GDM1 (cell line): ENCODE measurements at regions not wholly inside any gene's neighbourhood (a gene's known extent, or its start where the extent isn't known, plus 50 kb on each side); places are given as distances from the start of the nearest gene placed in this dataset.

Experiments
- DNase-seq: peaks from one replicate; lab custom pipeline; 2025; lab: John Stamatoyannopoulos, UW

DNA sequence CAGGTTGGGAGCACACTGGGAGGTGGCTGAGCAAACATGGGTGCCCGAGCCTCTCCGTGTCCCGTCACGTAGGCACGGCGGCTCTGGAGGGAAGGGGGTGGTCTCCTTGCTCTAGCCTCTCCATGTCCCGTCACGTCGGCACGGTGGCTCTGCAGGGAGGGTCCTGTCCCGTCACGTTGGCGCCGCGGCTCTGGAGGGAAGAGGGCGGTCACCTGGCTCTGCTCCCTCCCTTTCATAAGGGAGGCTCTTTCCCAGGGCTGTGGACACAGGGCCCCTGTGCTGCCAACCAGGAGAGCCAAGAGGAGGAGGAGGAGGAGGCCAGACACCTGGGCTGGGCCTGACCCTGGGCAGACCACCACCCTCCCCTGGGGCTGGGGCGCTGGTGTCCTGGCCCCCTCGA lies 1173.7 kb downstream of the BRD1 start:
- no peak for DNase-seq

DNA sequence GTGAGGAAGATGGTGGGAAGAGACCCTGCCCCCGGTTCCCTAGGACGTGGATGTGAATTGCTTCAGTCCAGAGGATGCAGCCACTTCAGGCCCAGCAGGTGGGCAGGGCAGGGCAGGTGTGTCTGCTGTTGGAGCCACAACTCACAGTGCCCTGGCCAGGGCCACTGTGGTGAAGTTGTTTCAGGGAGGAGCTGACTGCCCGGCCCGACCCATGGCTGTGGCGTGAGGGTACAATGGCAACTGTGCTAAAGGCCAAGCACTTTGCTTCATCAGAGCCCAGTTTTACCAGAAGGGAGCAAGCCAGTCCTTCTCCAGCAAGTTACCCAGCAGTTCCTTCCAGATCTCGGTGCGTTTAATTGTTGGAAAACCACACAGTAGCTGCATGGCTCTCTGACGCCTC lies 1174.4 kb downstream of the BRD1 start:
- no peak for DNase-seq

DNA sequence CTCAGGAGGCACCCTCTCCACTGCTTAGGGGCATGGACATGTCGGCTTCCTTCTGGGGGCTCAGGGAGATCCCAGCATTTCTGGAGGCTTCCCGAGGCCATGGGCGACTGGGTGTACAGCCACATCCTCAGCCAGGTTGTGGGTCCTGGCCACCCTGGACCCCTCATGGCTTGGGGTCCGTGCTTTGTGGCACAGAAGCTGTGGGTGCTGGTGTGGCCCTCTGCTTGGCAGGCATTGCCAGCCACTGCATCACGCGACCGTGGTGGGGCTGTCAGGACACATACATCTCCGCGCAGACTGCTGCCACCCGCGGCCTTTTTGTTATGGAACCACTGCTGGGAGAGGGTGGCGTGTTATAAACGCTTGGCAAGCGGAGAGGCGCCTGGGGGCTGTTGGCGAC lies 1174.9 kb downstream of the BRD1 start:
- DNase-seq = no peak

DNA sequence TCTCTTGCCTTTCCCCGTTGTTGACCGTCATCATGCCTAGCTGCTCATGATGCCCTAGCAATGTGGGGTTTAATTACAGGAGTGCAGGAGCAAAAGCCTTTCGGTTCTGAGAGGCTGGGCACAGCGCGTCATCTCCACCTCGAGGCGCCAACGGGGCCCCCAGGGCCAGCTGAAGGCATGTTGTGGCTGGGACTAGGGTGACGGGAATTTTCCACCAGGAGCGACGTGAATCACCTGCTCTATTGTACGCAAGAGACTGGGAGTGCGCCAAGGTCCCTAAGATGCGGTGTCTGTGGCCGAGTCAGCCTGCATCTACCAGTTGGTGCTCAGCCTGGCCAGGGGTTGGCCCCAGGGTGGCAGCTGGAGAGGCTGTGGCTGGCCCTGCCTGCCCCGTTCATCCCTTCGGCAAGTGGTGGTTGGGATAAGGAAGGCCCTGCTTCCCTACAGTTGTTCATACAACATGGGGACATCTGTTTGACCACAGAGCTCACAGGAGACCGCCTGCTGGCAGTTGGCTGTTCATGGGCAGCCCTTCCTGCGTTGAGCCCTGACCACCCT lies 1175.6 kb downstream of the BRD1 start:
- DNase-seq = no peak

DNA sequence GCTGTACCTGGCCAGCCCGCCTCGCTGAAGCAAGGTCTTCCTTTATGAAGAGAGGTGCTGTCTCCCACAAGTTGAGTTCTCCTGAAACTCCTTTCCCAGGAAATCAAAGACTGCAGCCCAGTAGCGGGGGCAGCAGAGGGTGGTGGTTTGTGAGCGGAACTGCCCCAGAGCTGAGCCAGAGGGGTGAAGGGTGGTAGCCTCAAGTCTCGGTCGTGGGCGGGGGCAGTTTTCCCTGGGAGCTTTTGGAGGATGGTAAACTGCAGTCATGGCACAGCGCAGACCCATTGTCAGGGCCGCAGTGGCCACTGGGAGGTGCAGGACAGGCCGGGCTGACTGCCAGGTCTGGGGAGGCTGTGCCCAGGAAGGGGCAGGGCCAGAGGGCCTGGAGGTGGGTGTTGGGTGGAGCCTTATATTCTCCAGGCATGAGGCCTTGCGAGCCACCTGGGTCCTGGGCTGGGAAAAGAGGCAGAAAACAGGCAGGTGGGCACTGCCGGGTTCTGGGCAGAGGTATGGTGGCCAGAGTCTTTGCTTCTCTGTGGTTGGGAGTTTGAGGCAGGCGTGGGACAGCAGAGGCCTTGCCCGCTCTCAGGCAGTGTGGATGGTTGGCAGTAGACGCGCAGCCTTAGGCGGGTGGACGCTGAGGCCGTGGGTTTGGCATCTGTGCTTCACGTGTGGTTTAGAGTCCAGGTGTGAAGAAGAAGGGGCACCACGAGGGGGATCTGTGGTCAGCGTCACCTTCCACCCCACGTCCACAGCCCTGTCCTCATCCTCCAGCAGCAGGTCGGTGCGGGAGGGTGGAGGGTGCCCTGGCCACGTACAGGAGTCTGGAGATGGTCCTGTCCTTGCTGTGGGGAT lies 1176.4 kb downstream of the BRD1 start:
- no peak for DNase-seq

DNA sequence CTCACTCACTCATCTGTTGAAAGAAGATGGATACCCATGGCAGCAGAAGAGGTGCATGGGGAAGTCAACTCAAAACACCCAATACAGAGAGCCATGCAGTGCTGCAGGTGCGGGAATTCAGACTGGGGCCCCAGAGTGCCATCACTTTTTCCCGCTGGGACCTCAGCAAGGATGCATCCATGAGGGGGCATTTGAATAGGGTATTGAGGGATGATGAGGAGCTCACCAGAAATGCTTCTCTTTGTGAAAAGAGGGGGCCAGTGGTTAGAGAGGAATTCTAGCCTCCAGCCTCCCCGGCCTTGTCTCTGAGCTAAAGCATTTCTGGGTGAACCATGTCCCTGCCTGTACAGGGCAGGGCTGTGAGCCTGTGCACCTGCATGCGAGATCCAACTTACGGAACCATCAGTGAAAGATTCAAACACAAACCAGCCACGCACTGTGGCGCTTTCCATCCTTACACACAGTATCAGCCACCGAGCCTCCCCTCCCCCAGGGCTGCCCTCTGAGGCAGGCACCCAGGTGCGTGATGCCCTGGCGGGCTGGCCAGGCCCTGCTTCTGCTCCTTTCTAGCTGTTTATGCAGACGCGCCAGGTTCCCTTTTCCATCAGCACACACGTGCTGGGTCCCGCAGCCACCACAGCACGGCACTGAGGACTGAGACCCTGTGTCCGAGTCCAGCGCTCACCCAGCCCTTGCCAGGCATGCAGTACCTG lies 1177.2 kb downstream of the BRD1 start:
- no peak for DNase-seq

DNA sequence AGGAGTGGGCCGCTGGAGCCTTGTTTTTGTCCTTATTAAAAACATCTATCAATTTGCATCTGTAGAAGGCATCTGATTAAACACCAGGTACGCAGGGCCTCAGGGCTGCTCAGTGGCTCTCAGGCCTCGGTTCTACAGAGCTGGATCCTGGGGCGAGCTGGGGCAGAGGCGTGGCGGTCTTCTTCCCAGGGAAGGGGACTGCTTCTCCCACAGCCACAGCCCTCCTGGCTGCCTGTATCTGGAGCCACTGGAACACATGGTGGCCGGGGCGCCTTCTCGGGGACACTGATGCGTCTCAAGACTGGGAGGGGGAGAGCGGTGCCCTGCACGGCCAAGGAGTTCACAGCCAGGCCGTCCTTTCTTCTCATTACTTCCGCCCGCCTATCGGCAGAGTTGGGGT lies 1178.2 kb downstream of the BRD1 start:
- no peak for DNase-seq

DNA sequence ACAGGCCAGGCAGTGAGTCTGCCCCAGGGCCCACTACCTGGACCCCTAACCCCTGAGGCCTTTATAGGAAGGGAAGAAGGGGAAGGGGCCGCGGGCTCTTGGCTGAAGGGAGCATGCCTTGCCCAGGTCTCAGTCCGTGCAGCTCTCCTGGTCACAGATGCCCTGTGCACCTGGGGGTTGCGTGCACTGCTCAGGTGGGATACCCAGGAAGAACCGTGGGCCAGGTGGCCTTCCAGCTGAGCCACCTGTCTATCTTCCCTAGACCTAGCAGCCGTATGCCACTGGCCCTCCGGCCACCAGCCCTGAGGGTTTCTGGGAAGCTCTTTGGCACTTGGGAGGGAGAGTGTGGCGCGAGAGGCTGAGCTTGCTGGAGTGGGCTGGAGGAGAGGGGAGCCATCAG lies 1178.6 kb downstream of the BRD1 start:
- DNase-seq = no peak

DNA sequence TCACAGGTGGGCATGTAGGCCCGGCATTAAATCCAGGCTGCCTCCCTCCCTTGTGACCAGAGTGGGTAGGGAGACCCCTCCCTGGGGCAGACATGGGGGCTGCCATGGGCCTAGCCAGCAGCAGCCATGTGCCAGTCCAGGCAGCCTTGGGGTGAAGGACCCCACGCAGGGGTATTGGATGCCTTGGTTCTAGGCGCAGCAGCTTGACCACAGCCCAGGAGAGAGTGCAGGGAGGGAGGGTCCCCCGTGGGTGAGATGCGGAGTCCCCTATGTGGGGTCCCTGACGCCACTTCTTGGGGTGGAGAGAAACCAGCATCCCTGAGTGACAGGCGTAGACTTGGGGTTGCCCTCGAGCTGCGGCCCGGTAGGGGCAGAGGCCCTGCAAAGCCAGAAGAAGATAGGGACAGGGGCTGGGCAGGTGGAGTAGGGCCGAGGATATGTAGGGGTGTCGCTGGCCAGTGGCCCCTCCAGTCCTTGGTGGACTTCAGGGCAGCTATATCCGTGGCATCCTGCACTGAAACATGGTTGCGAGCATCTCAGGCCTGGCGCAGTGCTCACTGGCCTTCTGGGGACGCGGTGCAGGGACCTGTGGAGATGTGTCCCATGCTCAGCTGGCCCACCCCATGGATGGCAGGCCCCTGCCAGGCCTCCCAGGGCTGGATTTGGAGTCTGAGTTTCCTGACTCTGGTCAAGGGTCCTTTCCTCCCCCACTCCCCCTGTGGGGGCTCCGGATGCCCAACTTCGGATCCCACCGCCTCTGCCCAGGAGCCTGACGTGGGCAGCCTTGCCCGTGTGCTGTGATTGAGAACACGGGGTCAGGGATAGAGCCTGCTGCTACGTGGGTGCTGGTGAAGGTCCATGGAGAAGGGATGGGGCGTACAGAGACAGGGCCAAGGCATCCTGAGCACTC lies 1179.8 kb downstream of the BRD1 start:
- no peak for DNase-seq

DNA sequence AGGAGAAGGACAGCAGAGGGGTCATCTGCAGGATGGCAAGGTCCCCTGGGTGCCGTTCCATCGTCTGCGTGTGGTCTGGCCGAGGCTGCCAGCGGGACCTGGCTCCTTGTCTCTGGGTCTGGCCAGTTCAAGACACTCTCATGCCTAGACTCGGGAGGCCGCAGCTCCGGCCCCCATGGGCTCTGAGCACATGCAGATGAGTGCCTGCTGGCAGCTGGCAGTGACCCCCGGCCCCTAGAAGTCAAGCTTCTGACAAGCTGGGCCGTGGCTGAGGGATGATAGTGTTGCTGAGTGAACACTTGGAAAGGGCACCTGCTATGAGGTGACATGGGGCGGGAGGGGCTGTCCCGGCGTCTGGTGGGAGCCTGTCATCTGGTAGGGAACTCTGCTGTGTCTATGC lies 1180.6 kb downstream of the BRD1 start:
- DNase-seq = no peak

DNA sequence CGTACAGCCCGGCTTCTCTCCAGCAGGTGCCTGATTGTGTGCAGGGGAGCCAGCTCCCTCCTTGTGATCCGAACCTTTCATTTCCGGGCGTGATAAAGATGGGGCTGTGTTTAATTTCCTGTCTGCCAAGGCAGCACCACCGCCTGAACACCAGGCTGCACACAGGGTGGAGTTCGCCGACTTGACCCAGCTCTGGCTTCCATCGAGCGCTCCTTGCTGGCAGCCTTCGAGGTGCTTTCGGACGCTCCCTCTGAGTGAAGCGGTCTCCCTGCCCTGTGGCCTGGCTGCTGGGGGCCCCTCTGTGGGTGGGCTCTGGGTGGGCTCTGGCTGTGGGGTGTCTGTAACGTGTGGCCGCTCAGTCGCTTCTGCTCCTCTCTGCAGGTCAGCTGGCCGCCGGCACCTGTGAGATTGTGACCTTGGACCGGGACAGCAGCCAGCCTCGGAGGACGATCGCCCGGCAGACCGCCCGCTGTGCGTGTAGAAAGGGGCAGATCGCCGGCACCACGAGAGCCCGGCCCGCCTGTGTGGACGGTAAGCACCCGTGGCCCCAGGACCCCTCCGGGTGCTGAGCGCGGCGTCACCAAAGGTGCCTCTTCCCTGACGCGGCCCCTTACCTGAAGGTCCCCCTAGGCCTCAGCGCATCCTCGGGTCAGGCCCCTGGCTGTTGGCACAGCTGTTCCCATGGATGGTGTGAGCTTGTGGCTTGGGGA lies 1181.3 kb downstream of the BRD1 start:
- DNase-seq = no peak

DNA sequence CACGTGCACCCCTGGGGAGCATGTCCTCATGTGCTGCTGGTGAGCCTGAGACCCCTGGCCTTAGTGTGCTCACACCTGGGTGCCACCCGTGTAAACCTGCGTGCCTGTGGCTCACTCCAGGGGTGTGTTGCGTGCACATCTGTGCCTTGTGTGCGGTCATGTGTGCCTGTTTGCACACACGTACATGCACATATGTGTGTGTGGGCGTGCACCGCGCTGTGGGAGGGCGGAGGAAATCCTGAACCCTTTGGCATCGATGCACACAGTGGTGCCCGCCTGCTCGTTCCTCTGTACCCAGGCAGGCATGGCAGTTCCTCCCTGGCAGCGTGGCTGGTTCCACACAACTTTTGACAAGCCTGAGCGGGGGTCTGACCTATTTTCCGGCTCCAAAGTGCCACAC lies 1181.9 kb downstream of the BRD1 start:
- no peak for DNase-seq

DNA sequence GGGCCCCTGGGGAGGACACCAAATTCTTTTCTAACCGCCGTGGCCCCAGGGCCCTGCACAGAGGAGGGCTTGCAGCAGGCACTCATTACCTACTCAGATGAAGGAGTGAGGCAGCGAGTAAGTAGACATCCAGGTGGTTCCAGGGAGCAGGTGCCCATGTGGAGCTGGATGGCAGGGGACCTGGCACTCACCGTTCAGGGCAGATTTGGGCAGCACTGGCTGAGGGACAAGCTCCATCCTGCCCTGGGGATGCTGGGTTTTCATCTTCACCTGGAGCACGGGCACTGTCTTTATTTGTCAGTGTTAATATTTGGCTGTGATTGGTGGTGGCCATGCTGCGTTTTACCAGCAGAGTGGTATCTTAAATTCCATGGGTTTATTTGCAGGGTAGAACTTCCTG lies 1182.7 kb downstream of the BRD1 start:
- no peak for DNase-seq

DNA sequence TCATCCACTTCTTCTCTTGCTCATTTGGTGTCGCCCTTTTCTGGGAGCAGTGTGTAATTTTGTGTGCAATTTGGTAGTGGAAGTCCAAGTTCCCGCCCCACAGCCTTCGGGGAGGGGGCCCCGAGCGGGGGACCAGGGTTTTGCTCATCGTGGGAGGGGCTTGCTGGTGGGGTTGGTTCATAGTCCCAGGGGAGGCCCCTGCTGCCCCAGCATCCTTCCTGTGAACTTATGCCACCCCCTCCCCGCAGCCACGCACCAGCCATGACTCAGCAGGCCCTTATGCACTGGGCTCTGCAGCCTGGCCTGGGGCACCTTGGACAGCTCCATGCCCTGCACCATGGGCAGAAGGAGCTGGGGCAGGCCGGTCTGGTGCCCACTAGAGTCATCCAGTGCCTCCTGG lies 1183.6 kb downstream of the BRD1 start:
- no peak for DNase-seq

DNA sequence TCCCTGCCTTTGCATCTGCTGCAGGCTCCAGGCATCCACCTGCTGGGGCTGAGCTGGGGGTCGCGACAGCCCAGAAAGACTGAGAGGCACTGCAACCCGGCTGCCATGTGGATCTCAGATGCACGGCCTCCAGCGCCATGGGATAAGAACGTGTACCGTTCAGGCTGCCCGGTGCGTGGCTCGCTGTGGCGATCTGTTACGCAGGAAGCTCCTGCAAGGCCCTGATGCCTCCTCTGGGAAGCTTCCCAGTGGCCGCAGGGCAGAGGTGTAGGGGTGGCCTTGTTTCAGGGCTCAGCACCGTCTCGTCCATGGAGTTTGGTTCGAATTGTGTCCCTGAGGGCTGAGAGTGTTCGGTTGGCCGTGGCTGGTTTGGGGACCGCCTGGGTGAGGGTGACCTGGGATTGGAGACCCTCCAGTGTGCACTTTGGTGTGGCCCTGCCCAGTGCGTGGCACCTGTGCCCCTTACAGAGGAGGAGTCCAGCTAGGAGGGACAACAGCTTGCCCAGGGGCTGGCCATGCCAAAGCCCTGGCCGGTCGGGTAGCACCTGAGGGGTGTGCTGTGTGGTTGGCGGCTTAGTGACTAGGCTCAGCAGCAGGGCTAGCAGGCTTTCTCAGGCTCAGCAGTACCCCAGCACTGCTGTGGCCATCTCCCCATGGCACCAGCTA lies 1184.5 kb downstream of the BRD1 start:
- DNase-seq = no peak

DNA sequence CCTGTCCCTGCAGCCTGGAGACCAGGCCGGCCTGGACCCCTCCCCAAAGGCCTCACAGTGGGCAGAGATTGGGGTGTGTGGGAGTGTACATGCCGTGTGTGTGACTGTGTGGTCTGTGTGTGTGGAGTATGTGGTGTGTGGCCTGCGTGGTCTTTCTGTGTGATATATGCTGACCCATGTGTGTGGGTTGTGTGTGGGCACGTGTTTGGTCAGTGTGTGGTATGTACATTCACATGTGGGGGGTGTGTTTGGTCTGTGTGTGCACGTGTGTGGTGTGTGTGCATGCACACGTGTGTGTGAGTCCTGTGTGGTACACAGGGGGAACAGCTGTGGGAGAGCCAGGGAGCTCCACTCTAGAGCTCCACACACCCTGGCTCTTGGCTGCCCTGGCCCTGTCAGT lies 1185.1 kb downstream of the BRD1 start:
- no peak for DNase-seq

DNA sequence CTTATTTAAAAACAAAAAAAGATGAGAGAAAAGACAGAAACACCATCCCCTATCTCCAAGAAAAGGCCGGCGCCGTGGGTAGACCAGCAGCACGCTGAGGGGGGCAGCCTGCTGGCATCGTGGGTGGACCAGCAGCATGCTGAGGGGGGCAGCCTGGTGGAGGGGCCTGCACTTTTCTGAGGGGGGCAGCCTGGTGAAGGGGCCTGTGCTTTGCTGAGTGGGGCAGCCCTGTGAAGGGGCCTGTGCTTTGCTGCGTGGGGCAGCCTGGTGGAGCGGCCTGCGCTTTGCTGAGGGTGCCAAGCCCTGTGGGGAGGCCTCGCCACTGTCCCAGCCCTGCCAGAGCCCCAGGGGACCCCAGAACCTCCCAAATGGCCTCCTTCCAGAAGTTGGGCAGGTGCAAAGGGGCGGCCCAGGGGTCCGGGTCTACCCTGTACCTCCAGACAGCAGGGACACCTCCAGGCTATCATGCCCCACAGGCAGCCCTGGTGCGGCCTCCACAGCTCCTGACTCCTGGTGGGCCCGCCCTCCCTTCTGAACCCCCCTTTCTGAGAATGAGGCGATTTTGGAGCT lies 1185.7 kb downstream of the BRD1 start:
- no peak for DNase-seq

DNA sequence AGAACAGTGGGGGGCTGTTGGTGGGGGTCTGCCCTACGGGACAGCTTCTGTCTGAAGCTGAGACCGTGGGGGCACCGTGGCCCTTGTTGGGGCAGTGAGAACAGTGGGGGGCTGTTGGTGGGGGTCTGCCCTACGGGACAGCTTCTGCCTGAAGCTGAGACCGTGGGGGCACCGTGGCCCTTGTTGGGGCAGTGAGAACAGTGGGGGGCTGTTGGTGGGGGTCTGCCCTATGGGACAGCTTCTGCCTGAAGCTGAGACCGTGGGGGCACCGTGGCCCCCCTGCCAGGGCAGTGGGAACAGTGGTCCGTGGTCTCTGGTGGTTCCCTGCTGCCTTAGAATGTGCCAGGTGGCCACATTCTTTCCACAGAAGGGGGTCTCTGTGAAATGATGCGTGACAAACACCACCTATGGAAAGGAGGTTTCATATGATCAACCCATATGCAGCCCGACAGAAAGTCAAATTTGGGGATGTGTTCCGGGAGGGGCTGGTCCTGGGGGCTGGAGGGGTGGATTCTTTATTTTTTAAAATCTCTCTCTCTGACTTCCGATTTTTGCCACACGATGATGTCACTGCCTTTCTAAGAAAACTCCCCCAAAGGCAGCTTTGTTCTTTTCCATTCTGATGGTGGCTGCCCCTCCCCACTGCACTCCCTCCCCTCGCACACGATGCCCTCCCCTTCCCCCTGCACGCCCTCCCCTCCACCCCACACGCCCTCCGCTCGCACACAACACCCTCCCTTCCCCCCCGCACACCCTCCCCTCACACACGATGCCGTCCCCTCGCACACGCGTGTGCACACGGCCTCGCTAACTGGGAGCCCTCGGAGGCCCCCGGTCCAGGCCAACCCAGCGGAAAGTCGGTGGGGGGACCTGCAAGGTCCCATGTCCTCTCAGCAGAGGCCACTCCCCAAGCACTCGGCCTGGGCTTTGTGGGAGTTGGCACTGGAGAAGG lies 1186.5 kb downstream of the BRD1 start:
- no peak for DNase-seq

DNA sequence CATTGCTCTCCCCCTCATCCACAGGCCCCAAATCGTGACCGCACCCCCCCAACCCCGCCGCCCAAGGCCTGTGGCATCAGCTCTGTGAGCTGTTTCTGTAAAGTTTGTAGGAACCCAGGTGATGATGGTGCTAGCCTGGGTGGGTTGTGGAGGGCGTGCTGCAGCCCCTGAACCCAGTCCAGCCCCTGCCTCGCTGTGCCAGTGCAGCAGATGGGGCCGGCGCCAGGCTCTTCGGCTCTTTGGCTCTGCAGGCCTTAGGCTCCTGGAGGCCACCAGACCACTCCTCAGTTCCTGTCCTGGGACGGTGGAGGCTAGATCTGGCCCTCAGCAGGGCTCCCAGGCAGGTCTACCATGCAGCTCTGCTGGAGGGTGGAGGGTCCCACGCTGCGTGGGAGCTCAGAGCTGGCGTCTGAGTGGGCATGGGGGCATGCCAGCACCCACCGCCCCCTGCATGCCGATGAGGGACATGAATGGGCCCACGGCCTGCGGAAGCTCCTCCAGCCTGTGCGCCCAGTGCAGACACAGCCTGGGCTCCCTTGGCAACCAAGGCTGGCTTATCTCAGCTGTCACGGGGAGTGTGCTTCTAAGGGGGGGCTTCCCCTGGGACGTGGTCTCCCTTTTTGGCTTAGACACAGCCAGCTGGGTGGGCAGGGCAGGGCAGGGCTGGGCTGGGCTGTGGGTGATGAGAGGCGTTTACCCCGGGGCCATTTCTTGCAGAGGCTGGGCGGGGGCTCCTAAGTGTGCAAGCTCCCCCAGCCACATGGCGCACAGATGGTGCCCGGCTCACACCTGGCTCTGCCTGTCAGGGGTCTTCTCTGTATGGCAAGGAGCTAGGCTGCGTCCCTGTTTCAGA lies 1187.6 kb downstream of the BRD1 start:
- no peak for DNase-seq
